Epithelial cell of proximal tubule (primary cell): ENCODE measurements at regions not wholly inside any gene's neighbourhood (a gene's known extent, or its start where the extent isn't known, plus 50 kb on each side); places are given as distances from the start of the nearest gene placed in this dataset.

Source experiments
- DNase-seq: peaks from one replicate; pipeline ENCODE4 v3.0.0-alpha.2; 2011; ENCODE audit warnings: low read depth
- H3K4me3 ChIP-seq: 2 replicates; pipeline ENCODE4 v1.5.1; 2011; ENCODE audit warnings: low read depth, mild to moderate bottlenecking, low read length
- CTCF ChIP-seq: conservative IDR thresholded peaks from 2 replicates; pipeline ENCODE4 v1.5.1; 2012; ENCODE audit warnings: low read depth, mild to moderate bottlenecking, low read length

GRCh38 chr6:153594871-153595270, 444.2 kb upstream of the OPRM1 start:
- no peak for TF ChIP-seq CTCF
- no peak overlapping the region for H3K4me3 ChIP-seq

GRCh38 chr6:153591159-153591558, 447.9 kb upstream of the OPRM1 start:
- TF ChIP-seq CTCF = no peak
- no peak overlapping the region for H3K4me3 ChIP-seq
- DNase-seq = no peak

More at GRCh38 chr6:153594871-153595270, 444.2 kb upstream of the OPRM1 start:
- DNase-seq = no peak

- no peak overlapping the region for H3K4me3 ChIP-seq
- no peak for DNase-seq
- no peak for TF ChIP-seq CTCF
These were observed 448.6 kb upstream of the OPRM1 start for GRCh38 chr6:153590411-153590810.

- no peak for DNase-seq
- no peak overlapping the region for H3K4me3 ChIP-seq
- TF ChIP-seq CTCF = no peak
These were observed 450.7 kb upstream of the OPRM1 start for GRCh38 chr6:153588330-153588729.

GRCh38 chr6:153583685-153584084, 452.6 kb upstream of the RGS17 start:
- no peak for TF ChIP-seq CTCF
- no peak overlapping the region for H3K4me3 ChIP-seq
- no peak for DNase-seq

GRCh38 chr6:153580776-153581175, 449.7 kb upstream of the RGS17 start:
- no peak overlapping the region for H3K4me3 ChIP-seq
- TF ChIP-seq CTCF = no peak
- no peak for DNase-seq

- TF ChIP-seq CTCF = no peak
- no peak for DNase-seq
- H3K4me3 ChIP-seq = no peak overlapping the region
These were observed 444.4 kb upstream of the RGS17 start for GRCh38 chr6:153575528-153575927.
